Gastrocnemius medialis (tissue), 4 donors: ENCODE measurements at regions not wholly inside any gene's neighbourhood (a gene's known extent, or its start where the extent isn't known, plus 50 kb on each side); places are given as distances from the start of the nearest gene placed in this dataset.

Source experiments
- ATAC-seq, 2 donors: fragments of 150-250 bp; one replicate each; pipeline ENCODE4 v1.9.1; 2016
- DNase-seq, 2 donors: peaks; one replicate each; pipeline ENCODE4 v3.0.0-alpha.2; 2019
- H3K27ac ChIP-seq, 4 donors: fragments of 200-600 bp; sonication (generic); 1 replicate in 1 of 4; 2 replicates in 3 of 4; pipeline ENCODE4 v1.5.1; 2016 to 2018; ENCODE audit warnings: mild to moderate bottlenecking in 2 of 4, moderate library complexity in 1 of 4
- H3K27me3 ChIP-seq, 3 donors: fragments of 200-600 bp; sonication (generic) in 2 of 3; 1 replicate in 1 of 3; 2 replicates in 2 of 3; pipeline versions ENCODE4 v1.5.1 to v1.6.0; 2016 to 2019; ENCODE audit warnings: mild to moderate bottlenecking in 1 of 3, moderate library complexity in 1 of 3
- H3K36me3 ChIP-seq, 2 donors: fragments of 200-600 bp; sonication (generic) in 1 of 2; one replicate each; pipeline ENCODE4 v1.5.1; 2017 to 2018
- H3K4me1 ChIP-seq, 2 donors: fragments of 200-600 bp; sonication (generic) in 1 of 2; one replicate each; pipeline ENCODE4 v1.5.1; 2016 to 2017; ENCODE audit warnings: mild to moderate bottlenecking in 2 of 2
- H3K4me3 ChIP-seq, 4 donors: fragments of 200-600 bp; sonication (generic) in 3 of 4; 1 replicate in 1 of 4; 2 replicates in 3 of 4; pipeline ENCODE4 v1.5.1; 2016 to 2019; ENCODE audit warnings: mild to moderate bottlenecking in 2 of 4
- H3K9me3 ChIP-seq, 3 donors: fragments of 200-600 bp; sonication (generic) in 2 of 3; 1 replicate in 1 of 3; 2 replicates in 2 of 3; pipeline ENCODE4 v1.5.1; 2016 to 2019
- POLR2A ChIP-seq, 2 donors: fragments of 450-650 bp; IDR thresholded peaks; one replicate each; pipeline ENCODE4 v1.6.1; 2017; ENCODE audit warnings: antibody characterized with exemption in 2 of 2, mild to moderate bottlenecking in 2 of 2, moderate library complexity in 2 of 2
- in situ Hi-C, 4 donors: fragments of 200-750 bp; cut with MboI; loops; one replicate each; pipeline versions ENCODE4 v1.15.0 to v1.8.0; 2017; ENCODE audit warnings: low sequenced_read_pairs in 4 of 4
- intact Hi-C: fragments of 100-400 bp; cut with DNase I; formaldehyde crosslinking; loops from one replicate; pipeline ENCODE4 v1.15.1; 2023; ENCODE audit warnings: low total_unique reads
- TF ChIP-seq, protein P1 (sequence below), 5 experiments: fragments of 450-650 bp in 3 of 5; fragments of 200-600 bp in 2 of 5; sonication (generic) in 2 of 5; IDR thresholded peaks in 4 of 5; conservative IDR thresholded peaks in 1 of 5; 1 replicate in 4 of 5; 2 replicates in 1 of 5; pipeline ENCODE4 v1.5.1; 2016 to 2019; ENCODE audit warnings: antibody characterized with exemption in 5 of 5, mild to moderate bottlenecking in 3 of 5, moderate library complexity in 3 of 5

DNA sequence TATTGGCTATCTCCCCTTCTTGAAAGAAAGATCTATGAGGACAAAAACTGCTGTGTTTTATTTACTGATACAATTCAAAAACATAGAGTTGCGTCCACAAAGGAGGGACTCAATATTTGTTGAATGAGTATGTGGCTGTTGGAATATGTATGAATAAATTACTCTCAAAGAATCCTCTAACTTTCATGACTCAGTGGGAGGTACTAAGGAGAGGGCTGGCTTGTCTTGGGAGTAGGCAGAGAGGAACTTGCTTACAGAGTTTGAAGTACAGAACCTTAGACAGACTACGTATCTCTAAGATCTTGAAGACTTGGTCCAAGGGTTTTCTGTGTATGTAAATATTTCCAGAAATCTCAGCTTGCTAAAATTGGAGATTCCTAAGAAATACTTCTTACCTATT lies 504.0 kb upstream of the PTCHD4 start:
- H3K4me3 ChIP-seq, result no peak overlapping the region
- ATAC-seq (no peak), DNase-seq (no peak)
- H3K27ac ChIP-seq, result no peak overlapping the region
- in situ Hi-C loops (no loop called here), intact Hi-C loops (no loop called here)
- no peaks in the 10 kb centered on the region for H3K9me3 ChIP-seq
- TF ChIP-seq, protein P1, sequence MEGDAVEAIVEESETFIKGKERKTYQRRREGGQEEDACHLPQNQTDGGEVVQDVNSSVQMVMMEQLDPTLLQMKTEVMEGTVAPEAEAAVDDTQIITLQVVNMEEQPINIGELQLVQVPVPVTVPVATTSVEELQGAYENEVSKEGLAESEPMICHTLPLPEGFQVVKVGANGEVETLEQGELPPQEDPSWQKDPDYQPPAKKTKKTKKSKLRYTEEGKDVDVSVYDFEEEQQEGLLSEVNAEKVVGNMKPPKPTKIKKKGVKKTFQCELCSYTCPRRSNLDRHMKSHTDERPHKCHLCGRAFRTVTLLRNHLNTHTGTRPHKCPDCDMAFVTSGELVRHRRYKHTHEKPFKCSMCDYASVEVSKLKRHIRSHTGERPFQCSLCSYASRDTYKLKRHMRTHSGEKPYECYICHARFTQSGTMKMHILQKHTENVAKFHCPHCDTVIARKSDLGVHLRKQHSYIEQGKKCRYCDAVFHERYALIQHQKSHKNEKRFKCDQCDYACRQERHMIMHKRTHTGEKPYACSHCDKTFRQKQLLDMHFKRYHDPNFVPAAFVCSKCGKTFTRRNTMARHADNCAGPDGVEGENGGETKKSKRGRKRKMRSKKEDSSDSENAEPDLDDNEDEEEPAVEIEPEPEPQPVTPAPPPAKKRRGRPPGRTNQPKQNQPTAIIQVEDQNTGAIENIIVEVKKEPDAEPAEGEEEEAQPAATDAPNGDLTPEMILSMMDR (IDR thresholded peaks at IDR 0.05 in 4 of 5, conservative IDR thresholded peaks at IDR 0.05 in 1 of 5), result no peak
- no peak for TF ChIP-seq POLR2A (IDR thresholded peaks at IDR 0.05)
- no peaks in the 10 kb centered on the region for H3K4me1 ChIP-seq
- no peaks in the 10 kb centered on the region for H3K36me3 ChIP-seq
- H3K27me3 ChIP-seq, result no peaks in the 10 kb centered on the region

- Histone ChIP-seq H3K4me3 (no peak overlapping the region), H3K9me3 (no peaks in the 10 kb centered on the region), H3K36me3 (no peaks in the 10 kb centered on the region), H3K4me1 (no peaks in the 10 kb centered on the region), H3K27me3 (no peaks in the 10 kb centered on the region), H3K27ac (no peak overlapping the region)
- in situ Hi-C loops, result no loop called here
- no peak for DNase-seq
- ATAC-seq, result no peak
- intact Hi-C loops, result loop anchor here (5.0 kb wide), 1 partner anchor 152 kb away; no protein-coding TSS in a partner anchor
- no peak for TF ChIP-seq POLR2A (IDR thresholded peaks at IDR 0.05)
- TF ChIP-seq, protein P1 (IDR thresholded peaks at IDR 0.05 in 4 of 5, conservative IDR thresholded peaks at IDR 0.05 in 1 of 5), result no peak
These were observed 503.3 kb upstream of the PTCHD4 start for GRCh38 chr6:48614326-48614725.

DNA sequence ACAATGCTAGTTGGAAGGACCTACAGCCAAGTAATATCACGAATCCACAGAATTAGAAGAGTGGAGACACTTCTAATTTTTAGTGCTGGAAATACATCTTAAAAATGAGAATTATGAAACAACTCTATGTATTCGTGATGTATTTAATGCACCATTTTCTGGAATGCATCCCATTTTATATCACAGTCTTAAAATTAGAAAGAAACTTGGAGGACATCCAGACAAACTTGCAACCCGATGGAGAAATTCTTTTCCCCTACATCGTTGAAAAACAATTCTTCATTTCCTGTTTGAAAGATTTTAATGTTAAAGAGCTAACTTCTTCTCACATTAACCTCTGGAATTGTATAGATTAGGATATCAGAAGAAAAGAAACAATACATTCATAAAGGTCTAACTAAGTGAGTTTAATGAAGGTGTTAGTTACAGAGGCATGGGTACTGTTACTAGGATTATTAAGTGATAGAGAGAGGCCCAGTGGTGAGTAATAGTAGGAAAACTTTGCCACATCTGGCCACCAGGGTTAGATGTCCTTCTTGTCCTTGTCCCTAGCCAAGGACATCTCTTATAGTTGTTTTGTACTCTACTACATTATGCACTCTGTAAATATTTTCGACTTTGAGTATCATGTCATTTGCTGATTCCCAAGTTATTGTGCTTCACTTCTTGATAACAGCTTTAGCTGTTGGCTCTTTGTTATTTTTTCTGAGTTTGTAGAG lies 502.4 kb upstream of the PTCHD4 start:
- in situ Hi-C loops, result no loop called here

GRCh38 chr6:48611332-48611731 lies 500.3 kb upstream of the PTCHD4 start:
- Histone ChIP-seq H3K27ac (no peak overlapping the region), H3K4me1 (no peaks in the 10 kb centered on the region), H3K9me3 (no peaks in the 10 kb centered on the region), H3K36me3 (no peaks in the 10 kb centered on the region), H3K4me3 (no peak overlapping the region), H3K27me3 (no peaks in the 10 kb centered on the region)
- ATAC-seq, result no peak
- intact Hi-C loops (loop anchor here (5.0 kb wide), 1 partner anchor 149 kb away; no protein-coding TSS in a partner anchor), in situ Hi-C loops (no loop called here)
- no peak for DNase-seq
- TF ChIP-seq, protein P1 (IDR thresholded peaks at IDR 0.05 in 4 of 5, conservative IDR thresholded peaks at IDR 0.05 in 1 of 5), result no peak
- TF ChIP-seq POLR2A (IDR thresholded peaks at IDR 0.05), result no peak

More for the DNA sequence above, 502.4 kb upstream of the PTCHD4 start:
- ATAC-seq (no peak), DNase-seq (no peak)
- TF ChIP-seq POLR2A (IDR thresholded peaks at IDR 0.05), result no peak
- TF ChIP-seq, protein P1 (IDR thresholded peaks at IDR 0.05 in 4 of 5, conservative IDR thresholded peaks at IDR 0.05 in 1 of 5), result no peak
- H3K27ac ChIP-seq, result no peak overlapping the region
- H3K4me3 ChIP-seq, result no peak overlapping the region
- H3K4me1 ChIP-seq, result no peaks in the 10 kb centered on the region
- H3K36me3 ChIP-seq, result no peaks in the 10 kb centered on the region
- H3K27me3 ChIP-seq, result no peaks in the 10 kb centered on the region
- H3K9me3 ChIP-seq, result no peaks in the 10 kb centered on the region
- intact Hi-C loops, result loop anchor here (5.0 kb wide), 1 partner anchor 151 kb away; no protein-coding TSS in a partner anchor
